HG03103 (cell line): ENCODE measurements at regions not wholly inside any gene's neighbourhood (a gene's known extent, or its start where the extent isn't known, plus 50 kb on each side); places are given as distances from the start of the nearest gene placed in this dataset.

ENCODE experiments used
- ATAC-seq: cut with Tn5 transposase; IDR thresholded peaks from one replicate; pipeline ENCODE4 v1.9.1; 2021; ENCODE audit warnings: low read depth; ENCODE audit not compliant: unreplicated experiment

DNA sequence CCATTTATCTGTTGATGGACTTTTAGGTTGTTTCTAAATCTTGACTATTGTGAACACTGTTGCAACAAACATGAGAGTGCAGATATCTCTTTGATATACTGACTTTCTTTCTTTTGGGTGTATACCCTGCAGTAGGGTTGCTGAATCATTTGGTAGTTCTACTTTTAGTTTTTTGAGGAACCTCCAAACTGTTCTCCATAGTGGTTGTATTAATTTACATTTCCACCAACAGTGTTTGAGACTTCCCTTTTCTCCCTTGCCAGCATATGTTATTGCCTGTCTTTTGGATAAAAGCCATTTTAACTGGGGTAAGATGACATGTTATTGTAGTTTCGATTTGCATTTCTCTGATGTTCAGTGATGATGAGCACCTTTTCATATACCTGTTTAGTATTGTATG lies 330.0 kb downstream of the DDX10 start:
- ATAC-seq = no peak

DNA sequence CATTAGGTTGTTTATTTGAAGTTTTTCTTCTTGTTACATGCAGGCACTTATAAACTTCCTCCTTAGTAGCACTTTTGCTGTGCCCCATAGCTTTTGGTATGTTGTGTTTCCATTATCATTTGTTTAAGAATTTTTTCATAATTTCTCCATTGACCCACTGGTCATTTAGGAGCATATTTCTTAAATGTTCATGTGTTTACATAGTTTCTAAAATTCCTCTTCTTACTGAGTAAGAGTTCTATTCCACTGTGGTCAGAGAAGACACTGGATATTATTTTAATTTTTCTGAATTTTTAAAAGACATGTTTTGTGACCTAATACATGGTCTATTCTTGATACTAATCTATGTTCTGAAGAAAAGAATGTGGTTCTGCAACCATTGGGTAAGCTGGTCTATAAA lies 333.0 kb downstream of the DDX10 start:
- ATAC-seq = no peak

DNA sequence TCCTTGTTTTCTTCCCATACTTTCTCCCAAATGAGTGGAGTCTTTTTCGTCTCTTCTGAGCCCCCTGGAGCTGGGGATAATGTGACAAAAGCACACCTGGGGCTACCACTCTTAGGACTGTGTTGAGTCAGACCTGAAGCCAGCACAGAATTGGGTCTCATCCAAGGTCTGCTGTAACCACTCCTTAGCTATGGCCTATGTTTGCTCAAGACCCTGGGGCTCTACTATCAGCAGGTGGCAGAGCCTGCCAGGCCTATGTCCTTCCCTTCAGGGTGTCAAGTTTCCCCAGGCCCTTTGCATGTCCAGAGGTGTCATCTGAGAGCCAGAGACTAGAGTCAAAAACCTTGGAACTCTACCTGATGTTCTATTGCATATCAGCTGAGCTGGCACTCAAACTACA lies 335.7 kb downstream of the DDX10 start:
- no peak for ATAC-seq

DNA sequence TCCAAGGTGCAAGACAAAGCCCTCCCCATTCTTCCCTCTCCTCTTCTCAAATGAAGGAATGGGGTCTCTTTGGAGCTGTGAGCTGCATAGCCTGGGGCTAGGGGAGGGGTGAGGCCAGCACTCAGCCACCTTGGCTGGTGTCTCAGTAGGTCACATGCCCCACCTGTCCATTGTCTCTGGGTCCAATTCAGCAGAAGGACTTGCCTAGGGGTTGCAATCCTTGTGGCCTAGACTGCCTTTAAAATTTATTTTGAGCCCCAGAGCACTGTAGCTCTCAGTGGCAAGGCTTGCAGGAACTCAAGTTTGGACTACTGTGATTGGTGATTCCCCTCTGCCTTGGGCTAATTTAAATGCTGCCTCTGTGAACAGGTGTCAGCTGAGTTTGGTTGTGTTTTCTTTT lies 336.7 kb downstream of the DDX10 start:
- ATAC-seq = no peak

DNA sequence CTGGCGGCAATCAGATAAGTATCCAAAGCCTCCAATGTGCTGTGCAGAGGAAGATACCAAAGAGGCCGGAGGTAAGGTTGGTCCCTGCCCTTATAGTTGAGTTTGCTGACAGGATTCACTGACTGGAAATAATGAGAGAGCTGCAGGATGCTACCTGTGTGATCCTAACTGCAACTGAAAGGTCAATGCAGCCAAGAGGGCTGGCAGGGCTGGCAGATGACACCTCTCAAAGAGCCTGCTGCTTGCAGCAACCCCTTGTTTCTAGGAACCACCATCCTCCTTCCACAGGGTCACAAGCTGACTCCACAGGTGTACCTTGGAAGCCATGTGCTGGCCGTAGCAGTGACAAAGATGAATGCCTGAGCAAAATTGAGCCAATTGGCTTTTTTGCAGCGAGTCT lies 348.1 kb downstream of the DDX10 start:
- ATAC-seq = no peak

DNA sequence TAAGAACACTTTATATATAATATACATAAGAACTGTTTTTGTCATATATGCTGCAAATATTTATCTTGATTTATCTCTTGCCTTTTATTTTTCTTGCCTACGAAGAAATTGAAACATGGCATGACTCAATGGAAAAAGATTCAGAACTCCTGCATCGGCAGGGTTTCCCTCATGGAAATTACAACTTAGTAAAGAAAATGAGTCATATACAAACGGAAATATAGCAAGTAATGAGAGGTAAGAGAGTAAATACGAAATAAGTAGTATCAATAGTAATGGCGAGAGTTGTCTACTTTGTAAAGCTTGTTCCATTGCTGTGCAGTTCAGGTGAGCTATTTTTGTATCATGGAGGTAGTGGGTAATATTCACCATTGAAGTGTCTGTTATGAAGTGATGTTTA lies 350.4 kb downstream of the DDX10 start:
- ATAC-seq = no peak

DNA sequence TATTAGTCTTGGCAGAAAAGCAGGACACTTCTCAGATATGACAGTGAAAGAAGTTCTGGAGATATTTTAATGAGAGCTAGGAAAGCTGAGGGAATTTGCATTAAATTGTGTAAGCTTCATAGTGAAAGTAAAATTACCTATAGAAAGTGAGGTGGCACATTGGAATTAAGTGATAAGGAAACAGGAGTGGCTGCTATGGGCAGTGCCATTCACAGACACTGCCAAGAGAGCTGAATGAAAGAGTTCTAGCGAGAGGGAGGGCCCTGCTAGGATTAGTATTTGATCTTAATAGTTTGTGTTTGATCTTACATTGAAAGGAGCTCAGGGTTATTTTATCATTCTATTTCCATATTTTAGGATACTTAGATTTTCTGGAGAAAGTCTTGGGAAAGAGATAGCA lies 351.9 kb downstream of the DDX10 start:
- ATAC-seq = no peak

DNA sequence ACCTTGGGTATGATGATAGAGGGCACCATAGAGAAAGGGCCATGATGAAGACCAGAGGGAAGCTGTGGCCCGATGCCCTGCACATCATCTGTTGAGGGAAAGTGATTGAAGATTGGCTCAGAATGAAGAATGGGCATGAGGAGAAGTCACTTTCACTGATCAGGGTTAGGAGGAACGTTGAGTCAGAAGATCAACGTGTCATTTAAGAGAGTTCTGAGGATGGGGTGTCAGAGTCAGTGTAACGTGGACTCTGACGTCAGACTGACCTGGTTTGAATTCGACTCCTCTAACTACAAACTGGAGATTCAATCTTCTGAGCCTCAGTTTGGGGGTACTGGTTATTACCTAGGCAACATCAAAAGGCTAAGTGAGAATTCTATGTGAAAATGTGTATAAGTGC lies 352.6 kb downstream of the DDX10 start:
- no peak for ATAC-seq

DNA sequence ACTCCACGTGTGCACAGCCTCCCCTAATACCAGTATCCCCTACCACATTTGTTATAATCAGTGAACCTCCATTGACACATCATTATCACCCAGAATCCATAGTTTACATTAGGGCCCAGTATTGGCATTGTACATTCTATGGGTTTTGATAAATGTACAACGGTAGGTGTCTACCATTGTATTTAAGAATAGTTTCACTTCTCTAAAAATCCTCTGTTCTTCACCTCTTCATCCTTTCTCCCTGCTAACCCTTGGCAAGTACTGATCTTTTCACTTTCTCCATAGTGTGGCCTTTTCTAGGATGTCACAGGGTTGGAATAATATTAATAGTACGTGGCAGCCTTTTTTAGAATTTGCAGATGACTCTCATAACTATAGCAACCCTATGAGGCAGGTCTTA lies 353.8 kb downstream of the DDX10 start:
- ATAC-seq = no peak

DNA sequence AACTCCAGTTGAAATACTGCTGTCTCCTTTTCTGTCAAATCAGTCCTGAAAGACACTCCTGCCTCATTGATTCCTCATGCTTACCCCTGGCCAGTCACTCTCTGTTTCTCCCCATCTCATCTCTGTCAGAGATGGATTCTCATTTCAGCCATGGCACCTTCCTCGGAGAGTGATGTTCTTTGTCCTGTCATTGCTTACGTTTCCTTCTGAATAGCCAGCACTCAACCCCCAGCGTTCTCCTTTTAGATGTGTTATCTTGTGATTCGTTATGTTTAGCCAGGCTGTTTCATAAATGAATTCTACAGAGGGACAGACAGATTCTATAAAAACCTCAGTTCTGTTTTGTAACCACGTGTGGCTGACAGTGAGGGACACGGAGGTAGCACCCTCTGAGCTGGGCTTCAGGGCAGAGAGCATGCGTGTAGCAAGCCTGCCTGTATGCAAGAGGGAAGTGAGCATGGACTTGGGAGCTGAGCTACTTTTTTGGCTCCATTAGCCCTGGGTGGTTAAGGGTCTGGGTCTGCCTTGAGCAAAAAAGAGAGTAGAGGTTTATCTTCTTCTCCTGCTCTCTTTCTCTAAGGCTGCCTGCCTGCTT lies 354.6 kb downstream of the DDX10 start:
- ATAC-seq = no peak

DNA sequence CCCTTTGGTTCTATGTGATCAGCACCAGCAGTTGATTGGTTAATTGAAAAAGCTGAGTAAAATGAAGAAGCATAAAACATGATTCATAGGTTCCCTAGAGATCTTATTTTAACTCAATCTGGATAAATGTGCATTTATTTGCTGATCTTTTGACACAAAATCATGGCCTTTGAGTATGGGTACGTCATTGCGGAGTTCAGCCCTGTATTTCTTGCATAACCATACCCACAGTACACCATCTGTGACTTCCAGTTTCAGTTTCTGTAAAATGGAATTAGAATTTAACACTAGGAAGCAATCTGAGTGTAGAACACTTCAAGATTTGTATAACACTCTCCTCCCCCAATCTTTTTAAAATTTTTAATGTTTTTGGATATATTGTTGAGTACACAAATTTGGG lies 358.2 kb downstream of the DDX10 start:
- no peak for ATAC-seq

DNA sequence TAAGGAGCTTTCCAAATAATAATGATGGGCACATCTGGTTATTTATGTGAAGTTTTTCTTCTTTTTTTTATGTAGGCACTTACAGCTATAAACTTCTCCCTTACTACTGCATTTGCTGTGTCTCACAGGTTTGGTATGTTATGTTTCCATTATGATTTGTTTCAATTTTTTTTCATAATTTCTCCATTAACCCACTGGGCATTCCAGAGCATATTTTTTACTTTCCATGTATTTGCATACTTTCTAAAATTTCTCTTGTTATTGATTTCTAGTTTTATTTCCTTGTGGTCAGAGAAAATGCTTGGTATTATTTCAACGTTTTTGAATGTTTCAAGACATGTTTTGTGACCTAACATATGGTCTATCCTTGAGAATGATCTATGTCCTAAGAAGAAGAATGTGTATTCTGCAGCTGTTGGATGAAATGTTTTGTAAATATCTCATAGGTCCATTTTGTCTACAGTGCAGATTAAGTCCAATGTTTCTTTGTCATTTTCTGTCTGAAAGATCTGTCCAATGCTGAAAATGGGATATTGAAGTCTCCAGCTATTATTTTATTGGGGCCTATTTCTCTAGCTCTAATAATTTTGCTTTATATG lies 362.1 kb downstream of the DDX10 start:
- ATAC-seq = no peak

DNA sequence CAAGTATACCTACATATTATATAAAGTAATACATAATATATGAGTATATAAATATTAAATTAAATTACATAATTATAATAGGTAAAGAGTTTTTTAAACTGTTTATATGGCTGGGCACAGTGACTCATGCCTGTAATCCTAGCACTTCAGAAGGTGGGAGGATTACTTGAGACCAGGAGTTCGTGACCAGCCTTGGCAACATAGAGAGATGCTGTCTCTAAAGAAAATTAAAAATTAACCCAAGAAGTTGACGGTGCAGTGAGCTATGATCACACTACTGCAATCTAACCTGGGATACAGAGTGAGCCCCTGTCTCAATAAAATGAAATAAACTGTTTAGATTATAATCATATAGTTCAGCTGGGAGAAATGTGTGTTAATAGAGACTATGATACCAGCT lies 363.0 kb downstream of the DDX10 start:
- no peak for ATAC-seq

DNA sequence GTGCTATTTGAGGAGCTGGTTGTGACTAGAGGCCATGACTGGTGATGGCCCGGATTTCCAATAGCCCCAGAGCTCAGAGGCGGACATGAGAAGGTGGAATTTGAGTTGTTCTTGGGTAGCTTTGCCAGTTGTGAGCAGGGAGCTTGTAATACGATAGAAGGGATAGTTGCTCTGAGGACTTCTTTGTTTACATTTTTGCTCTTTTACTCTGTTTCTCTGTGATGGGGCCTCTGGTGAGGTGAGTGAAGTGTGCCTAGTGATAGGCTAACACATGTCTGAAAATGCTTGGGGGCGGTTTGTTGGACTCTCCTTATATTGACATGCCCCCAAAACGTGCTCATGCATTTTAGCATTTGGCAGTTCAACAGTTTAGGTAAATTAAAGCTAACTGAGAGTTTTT lies 365.1 kb downstream of the DDX10 start:
- ATAC-seq = no peak

DNA sequence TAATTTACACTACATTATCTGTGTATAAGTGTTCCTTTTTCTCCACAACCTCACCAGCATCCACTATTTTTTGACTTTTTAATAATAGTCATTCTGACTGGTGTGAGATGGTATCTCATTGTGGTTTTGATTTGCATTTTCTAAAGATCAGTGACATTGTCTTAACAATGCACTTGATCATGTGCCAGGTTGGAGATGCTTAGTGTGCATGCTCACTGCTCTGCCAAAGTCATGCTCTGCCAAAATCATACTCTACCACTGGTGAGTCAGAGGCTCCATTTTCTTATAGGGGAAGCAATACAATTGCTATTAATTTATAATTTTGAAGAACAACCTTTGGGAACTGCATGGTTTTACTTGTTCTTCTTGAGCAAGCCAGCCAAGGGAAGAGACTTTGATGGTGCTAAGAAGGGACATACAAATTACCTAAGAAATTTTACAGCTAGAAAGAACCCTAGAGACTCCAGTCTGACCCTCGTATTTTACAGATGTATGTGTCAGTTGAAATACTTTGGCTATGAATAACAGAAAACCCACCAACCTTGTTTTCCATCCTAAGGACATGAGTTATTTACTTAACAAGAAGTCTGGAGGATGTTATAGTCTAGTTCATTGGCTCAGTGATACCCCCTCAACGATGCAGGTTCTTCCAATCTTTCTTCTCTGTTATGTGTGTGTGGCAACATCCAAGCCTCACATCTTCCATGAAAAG lies 368.9 kb downstream of the DDX10 start:
- no peak for ATAC-seq

DNA sequence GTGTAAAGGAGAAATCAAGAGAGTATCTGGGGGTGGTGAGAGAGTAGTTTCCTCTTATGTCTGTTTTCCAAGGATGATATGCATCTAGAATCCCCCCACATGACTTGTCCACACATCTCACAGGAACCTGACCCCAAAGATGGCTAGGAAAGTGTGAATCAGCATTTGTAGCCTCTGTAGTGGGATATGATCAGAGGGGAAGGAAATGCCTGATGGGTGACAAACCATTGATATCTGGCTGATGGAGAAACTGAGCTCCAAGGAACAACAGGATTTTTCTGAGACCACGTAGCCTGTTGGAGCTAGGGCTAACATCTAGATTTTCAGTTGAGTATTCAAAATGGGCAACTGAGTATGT lies 369.4 kb downstream of the DDX10 start:
- no peak for ATAC-seq

DNA sequence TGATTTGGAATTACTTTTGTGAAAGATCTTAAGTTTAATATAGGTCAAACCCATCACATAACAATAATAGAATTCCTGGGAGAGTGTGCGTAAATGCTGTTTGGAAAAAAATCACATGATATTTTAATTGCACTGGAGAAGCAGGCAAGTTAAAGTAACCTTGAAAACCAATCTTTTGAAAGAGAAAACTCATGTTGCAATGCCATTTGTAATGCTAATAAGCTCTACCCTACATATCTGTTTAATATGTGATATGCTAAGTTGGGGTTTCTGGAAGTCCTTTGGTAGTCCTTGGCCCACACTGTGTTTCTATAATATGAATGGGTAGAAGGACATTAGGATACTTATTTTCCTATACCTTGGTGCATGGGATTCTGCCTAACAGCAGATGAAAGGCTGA lies 370.4 kb downstream of the DDX10 start:
- no peak for ATAC-seq

DNA sequence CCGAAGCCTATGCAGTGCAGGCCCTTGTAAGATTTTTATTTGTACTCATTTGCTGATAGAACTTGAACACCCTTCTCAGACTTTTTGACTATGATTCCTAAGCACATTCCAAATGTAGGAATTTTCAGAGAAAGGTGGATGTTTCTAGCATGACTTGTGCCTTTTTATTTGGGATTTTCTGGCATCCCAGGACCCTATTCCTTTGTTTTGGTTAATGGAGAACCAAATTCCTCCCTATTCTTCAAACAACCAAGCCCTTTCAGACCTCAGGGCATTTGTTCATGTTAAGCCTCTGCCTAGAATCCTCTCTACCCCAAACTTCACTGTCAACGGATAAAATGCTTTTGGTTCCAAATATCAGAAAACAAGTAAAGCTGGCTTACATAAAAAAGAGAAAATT lies 371.1 kb downstream of the DDX10 start:
- ATAC-seq = no peak

DNA sequence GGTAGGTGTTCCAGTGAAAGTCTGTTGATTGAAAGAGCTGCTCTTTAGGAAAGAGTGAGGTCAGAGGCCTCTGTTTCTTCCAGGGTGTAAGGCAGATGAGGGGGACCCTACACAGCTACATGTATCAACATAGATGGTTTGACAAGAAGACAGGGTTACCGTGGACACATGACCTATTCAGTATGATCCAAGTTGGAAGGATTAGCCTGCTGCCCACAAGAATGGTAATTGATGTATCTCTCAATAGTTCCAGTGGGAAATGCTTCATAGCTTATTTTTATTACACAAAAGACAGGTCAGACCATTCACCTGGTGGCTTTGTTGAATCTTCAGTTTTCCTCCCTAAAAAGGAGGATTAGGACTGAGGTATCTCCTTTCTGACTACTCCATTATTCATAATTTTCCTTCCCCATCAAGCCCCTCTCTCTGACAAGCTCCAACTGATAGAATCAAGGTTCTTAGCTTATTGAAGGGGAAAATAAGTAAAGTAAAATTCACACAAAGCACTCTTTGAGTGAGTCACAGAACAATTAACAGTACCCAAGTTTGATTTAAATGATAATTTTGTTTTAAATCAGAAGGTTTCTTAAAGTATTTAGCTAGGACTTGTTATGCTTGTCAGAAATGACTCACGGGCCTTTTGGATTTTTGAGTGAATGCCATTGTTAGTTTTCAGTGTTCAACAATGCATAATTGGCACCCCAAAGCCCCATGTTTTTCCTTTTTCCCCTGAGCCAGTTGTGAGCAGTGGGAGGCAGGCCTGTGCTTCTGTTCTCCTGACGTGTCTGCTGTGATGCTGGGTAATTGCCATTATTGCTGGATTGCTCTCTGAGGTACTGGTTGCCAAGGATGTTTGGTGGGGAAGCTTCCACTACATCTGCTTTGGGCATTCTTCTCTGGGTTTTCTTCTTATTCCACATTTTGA lies 373.2 kb downstream of the DDX10 start:
- ATAC-seq = no peak

DNA sequence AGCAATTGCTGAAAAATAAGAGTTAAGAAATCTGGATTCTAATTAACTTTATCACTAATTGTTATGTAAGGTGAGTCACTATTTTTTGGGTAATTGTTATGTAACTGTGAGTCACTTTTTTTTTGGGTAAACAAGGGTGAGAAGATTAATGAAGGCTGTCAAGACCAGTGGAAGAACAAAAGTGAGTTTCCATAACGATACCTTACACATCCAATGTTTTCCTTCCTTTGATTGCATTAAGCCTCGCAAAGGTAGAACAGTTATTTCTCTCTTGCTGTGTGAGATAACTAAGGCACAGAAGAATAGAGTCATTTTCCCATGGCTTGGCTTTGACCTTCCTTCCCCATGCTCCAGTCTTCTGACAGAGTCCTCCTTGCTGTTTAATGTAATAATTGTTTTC lies 374.7 kb downstream of the DDX10 start:
- ATAC-seq = no peak

DNA sequence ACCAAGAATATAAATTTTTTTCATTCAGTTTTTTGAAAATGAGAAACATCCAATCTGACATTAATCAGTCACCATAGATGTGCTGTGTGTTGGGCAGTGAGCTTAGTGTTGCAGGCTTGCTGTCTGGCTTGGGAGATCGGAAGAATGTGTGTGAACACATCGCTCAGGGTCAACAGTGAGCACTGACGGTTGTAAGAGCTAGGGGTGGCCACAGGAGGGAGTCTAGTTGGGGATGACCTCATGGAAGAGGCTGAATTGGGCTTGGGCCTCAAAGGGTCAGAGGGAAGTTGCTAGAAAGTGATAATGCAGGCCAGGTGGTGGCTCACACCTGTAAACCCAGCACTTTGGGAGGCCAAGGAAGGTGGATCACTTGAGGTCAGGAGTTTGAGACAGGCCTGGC lies 375.4 kb downstream of the DDX10 start:
- no peak for ATAC-seq
